Suprapubic skin (tissue), 4 donors: ENCODE measurements at regions not wholly inside any gene's neighbourhood (a gene's known extent, or its start where the extent isn't known, plus 50 kb on each side); places are given as distances from the start of the nearest gene placed in this dataset.
"Not testable (repeated sequence)": the region's sequence is repeated elsewhere in the genome, so short reads cannot be mapped to it uniquely, and the experiment has no call there.

Experiments used
- DNase-seq, 2 donors: peaks; one replicate each; pipeline ENCODE4 v3.0.0-alpha.2; 2019; ENCODE audit warnings: low spot score in 2 of 2
- H3K27ac ChIP-seq: fragments of 200-600 bp; sonication (generic); one replicate; pipeline ENCODE4 v1.5.1; 2019
- H3K27me3 ChIP-seq: fragments of 200-600 bp; sonication (generic); one replicate; pipeline ENCODE4 v1.5.1; 2019
- H3K36me3 ChIP-seq: fragments of 200-600 bp; sonication (generic); one replicate; pipeline ENCODE4 v1.5.1; 2019
- H3K4me1 ChIP-seq: fragments of 200-600 bp; sonication (generic); one replicate; pipeline ENCODE4 v1.5.1; 2019
- H3K4me3 ChIP-seq: fragments of 200-600 bp; sonication (generic); one replicate; pipeline ENCODE4 v1.5.1; 2019; ENCODE audit warnings: mild to moderate bottlenecking
- H3K9me3 ChIP-seq: fragments of 200-600 bp; sonication (generic); one replicate; pipeline ENCODE4 v1.5.1; 2019
- EP300 ChIP-seq: sonication (generic); formaldehyde crosslinking; IDR thresholded peaks from one replicate; pipeline ENCODE4 v1.6.1; 2017; ENCODE audit warnings: antibody characterized with exemption
- POLR2A ChIP-seq, 2 donors: fragments of 450-650 bp; IDR thresholded peaks; one replicate each; pipeline ENCODE4 v1.6.1; 2017; ENCODE audit warnings: antibody characterized with exemption in 2 of 2, mild to moderate bottlenecking in 2 of 2, moderate library complexity in 2 of 2
- POLR2AphosphoS5 ChIP-seq, 3 donors: sonication (generic); formaldehyde crosslinking; IDR thresholded peaks; one replicate each; pipeline ENCODE4 v1.6.1; 2017; ENCODE audit warnings: antibody characterized with exemption in 3 of 3
- WGBS: methylation state at CpG from one replicate; pipeline ENCODE4 v1.1.5; 2018; 5-methylcytosine and 5-hydroxymethylcytosine counted together
- TF ChIP-seq, protein P1 (sequence below), 2 donors: fragments of 200-600 bp in 1 of 2; fragments of 450-650 bp in 1 of 2; sonication (generic) in 1 of 2; IDR thresholded peaks; one replicate each; pipeline ENCODE4 v1.5.1; 2016 to 2019; ENCODE audit warnings: antibody characterized with exemption in 2 of 2, mild to moderate bottlenecking in 1 of 2, moderate library complexity in 1 of 2

DNA sequence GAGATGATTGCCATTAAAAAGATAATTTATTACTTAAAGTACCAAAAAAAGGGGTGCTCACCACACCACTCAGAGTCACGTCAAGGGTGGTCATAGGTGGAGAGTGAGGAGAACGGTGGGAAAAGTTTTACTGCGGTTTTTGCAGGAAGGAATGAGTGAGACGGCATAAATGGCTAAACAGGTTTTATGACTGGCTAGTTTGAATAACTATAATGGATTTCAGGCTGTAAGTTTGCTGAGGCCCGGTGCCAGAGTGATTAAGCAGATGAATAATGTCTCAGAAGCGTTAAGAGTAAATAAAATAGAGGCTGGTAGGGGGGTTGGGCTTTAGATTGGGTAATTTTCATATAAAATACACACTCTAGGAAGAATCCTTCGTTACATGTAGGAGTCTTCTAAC lies 1337.8 kb downstream of the AMY1C start:
- Histone ChIP-seq H3K27ac (no peak overlapping the region), H3K27me3 (no peaks in the 10 kb centered on the region), H3K9me3 (no peaks in the 10 kb centered on the region), H3K4me1 (no peaks in the 10 kb centered on the region), H3K36me3 (no peaks in the 10 kb centered on the region), H3K4me3 (no peak overlapping the region)
- WGBS = 60% methylated on average over 7 of the region's 7 CpGs
- no peak for TF ChIP-seq EP300
- no peak for TF ChIP-seq POLR2A (IDR thresholded peaks at IDR 0.05)
- no peak for TF ChIP-seq POLR2AphosphoS5 (IDR thresholded peaks at IDR 0.05)
- no peak for DNase-seq

DNA sequence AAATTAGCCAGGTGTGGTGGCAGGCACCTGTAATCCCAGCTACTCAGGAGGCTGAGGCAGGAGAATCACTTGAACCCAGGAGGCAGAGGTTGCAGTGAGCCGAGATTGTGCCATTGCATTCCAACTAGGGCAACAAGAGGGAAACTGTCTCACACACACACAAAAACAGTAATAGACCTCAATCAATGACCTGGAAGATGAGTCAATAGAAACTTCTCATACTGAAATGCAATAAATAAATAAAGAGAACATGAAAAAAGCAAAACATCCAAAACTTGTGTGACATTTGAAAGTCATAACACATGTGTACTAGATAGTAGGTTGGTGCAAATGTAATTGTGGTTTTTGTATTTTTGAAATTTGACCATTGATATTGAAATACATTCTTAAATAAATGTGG lies 1338.5 kb downstream of the AMY1C start:
- no peak for TF ChIP-seq POLR2A (IDR thresholded peaks at IDR 0.05)
- TF ChIP-seq POLR2AphosphoS5 (IDR thresholded peaks at IDR 0.05) = no peak
- TF ChIP-seq, protein P1, sequence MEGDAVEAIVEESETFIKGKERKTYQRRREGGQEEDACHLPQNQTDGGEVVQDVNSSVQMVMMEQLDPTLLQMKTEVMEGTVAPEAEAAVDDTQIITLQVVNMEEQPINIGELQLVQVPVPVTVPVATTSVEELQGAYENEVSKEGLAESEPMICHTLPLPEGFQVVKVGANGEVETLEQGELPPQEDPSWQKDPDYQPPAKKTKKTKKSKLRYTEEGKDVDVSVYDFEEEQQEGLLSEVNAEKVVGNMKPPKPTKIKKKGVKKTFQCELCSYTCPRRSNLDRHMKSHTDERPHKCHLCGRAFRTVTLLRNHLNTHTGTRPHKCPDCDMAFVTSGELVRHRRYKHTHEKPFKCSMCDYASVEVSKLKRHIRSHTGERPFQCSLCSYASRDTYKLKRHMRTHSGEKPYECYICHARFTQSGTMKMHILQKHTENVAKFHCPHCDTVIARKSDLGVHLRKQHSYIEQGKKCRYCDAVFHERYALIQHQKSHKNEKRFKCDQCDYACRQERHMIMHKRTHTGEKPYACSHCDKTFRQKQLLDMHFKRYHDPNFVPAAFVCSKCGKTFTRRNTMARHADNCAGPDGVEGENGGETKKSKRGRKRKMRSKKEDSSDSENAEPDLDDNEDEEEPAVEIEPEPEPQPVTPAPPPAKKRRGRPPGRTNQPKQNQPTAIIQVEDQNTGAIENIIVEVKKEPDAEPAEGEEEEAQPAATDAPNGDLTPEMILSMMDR (IDR thresholded peaks at IDR 0.05) = no peak
- no peak for TF ChIP-seq EP300
- Histone ChIP-seq H3K4me3 (no peak overlapping the region), H3K9me3 (no peaks in the 10 kb centered on the region), H3K36me3 (no peaks in the 10 kb centered on the region), H3K4me1 (no peaks in the 10 kb centered on the region), H3K27ac (no peak overlapping the region), H3K27me3 (no peaks in the 10 kb centered on the region)
- WGBS = 81% methylated on average over 1 of the region's 1 CpG
- DNase-seq = no peak

GRCh38 chr1:105093893-105094292 lies 1344.2 kb downstream of the AMY1C start:
- H3K36me3 ChIP-seq, H3K4me1 ChIP-seq, H3K27ac ChIP-seq, H3K9me3 ChIP-seq, DNase-seq, H3K27me3 ChIP-seq, H3K4me3 ChIP-seq: not testable (repeated sequence)
- WGBS = 93% methylated on average over 1 of the region's 1 CpG

DNA sequence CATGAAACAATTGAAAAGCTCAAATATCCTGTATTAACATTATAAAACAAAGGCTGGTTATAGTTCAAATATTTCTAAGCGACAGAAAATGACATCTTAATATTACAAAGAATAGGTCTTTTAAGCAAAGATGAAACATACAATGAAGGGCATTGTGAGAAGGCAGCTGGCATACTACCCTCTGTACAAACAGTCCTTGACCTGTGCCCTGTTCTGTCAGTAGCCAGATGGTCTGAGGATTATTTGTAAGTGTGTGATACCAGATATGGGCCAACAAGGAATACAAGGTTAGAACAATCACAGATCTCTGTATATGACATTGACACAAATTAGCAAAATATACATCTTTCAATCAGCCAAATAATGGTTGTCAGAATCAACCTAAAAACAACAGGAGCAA lies 1350.4 kb downstream of the AMY1C start:
- WGBS = 74% methylated on average over 1 of the region's 1 CpG
- Histone ChIP-seq H3K27me3 (no peaks in the 10 kb centered on the region), H3K36me3 (no peaks in the 10 kb centered on the region), H3K9me3 (no peaks in the 10 kb centered on the region), H3K4me1 (no peaks in the 10 kb centered on the region), H3K27ac (no peak overlapping the region), H3K4me3 (no peak overlapping the region)
- TF ChIP-seq EP300 = no peak
- TF ChIP-seq, protein P1 (IDR thresholded peaks at IDR 0.05) = no peak
- no peak for TF ChIP-seq POLR2AphosphoS5 (IDR thresholded peaks at IDR 0.05)
- TF ChIP-seq POLR2A (IDR thresholded peaks at IDR 0.05) = no peak
- no peak for DNase-seq

GRCh38 chr1:105101261-105101660 lies 1351.6 kb downstream of the AMY1C start:
- H3K4me1 ChIP-seq = no peaks in the 10 kb centered on the region
- no peaks in the 10 kb centered on the region for H3K27me3 ChIP-seq
- TF ChIP-seq EP300 (no peak), POLR2A (IDR thresholded peaks at IDR 0.05) (no peak), POLR2AphosphoS5 (IDR thresholded peaks at IDR 0.05) (no peak)
- TF ChIP-seq, protein P1 (IDR thresholded peaks at IDR 0.05) = no peak
- DNase-seq = no peak
- H3K4me3 ChIP-seq = no peak overlapping the region
- H3K27ac ChIP-seq = no peak overlapping the region
- no peaks in the 10 kb centered on the region for H3K36me3 ChIP-seq
- H3K9me3 ChIP-seq = no peaks in the 10 kb centered on the region
- 50% methylated on average over 3 of the region's 3 CpGs for WGBS

DNA sequence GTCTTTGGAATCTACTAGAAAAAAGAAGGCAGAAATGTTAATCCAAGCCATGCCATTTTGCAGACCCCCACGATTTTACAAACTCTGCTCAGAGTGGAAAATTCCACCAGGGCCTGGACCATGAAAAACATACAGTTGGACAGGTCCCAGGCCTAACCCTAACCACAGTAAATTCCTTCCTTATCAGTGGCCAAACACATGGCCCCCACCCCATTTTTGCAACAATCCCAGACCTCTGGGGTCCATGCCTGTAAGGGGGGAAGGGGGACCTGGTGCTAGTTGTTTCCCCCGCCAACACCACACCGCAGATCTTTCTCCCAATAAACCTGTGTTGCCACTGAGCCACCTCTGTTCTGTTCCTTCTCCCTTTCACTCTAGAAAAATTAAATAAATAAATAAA lies 1352.7 kb downstream of the AMY1C start:
- H3K27ac ChIP-seq = no peak overlapping the region
- H3K27me3 ChIP-seq = no peaks in the 10 kb centered on the region
- no peak overlapping the region for H3K4me3 ChIP-seq
- no peak for DNase-seq
- TF ChIP-seq POLR2AphosphoS5 (IDR thresholded peaks at IDR 0.05) = no peak
- TF ChIP-seq EP300 = no peak
- TF ChIP-seq POLR2A (IDR thresholded peaks at IDR 0.05) = no peak
- TF ChIP-seq, protein P1 (IDR thresholded peaks at IDR 0.05) = no peak
- H3K36me3 ChIP-seq = no peaks in the 10 kb centered on the region
- H3K4me1 ChIP-seq = no peaks in the 10 kb centered on the region
- H3K9me3 ChIP-seq = no peaks in the 10 kb centered on the region
- WGBS = 81% methylated on average over 3 of the region's 3 CpGs
